ENCODE measurements at regions not wholly inside any gene's neighbourhood (a gene's known extent, or its start where the extent isn't known, plus 50 kb on each side); places are given as distances from the start of the nearest gene placed in this dataset.

- Histone ChIP-seq H3K4me3 (no peak overlapping the region), H3K27me3 (no peaks in the 10 kb centered on the region), H3K4me1 (no peaks in the 10 kb centered on the region), H3K36me3 (no peaks in the 10 kb centered on the region), H3K27ac (no peak overlapping the region), H3K9me3 (no peaks in the 10 kb centered on the region)
- TF ChIP-seq POLR2AphosphoS5 (IDR thresholded peaks at IDR 0.05) (no peak), POLR2A (IDR thresholded peaks at IDR 0.05) (no peak), CTCF (IDR thresholded peaks at IDR 0.05) (no peak)
- DNase-seq (ENCODE audit: low spot score in 2 of 2): no peak
- intact Hi-C loops (cut with DNase I; ENCODE audit: low total_unique reads): no loop called here
These were observed 2131.7 kb downstream of the ARAP2 start for GRCh38 chr4:34112573-34112972.

- H3K27ac ChIP-seq: no peak overlapping the region
- no peaks in the 10 kb centered on the region for H3K27me3 ChIP-seq
- H3K36me3 ChIP-seq: no peaks in the 10 kb centered on the region
- intact Hi-C loops (cut with DNase I; ENCODE audit: low total_unique reads): no loop called here
- no peaks in the 10 kb centered on the region for H3K4me1 ChIP-seq
- no peak for TF ChIP-seq CTCF (IDR thresholded peaks at IDR 0.05)
- no peak for DNase-seq (ENCODE audit: low spot score in 2 of 2)
- H3K4me3 ChIP-seq: no peak overlapping the region
- H3K9me3 ChIP-seq: no peaks in the 10 kb centered on the region
These were observed 2105.9 kb downstream of the ARAP2 start for GRCh38 chr4:34138385-34138784.

GRCh38 chr4:34139346-34139745 lies 2105.0 kb downstream of the ARAP2 start:
- TF ChIP-seq CTCF (IDR thresholded peaks at IDR 0.05) (no peak), POLR2A (IDR thresholded peaks at IDR 0.05) (no peak), POLR2AphosphoS5 (IDR thresholded peaks at IDR 0.05) (no peak)
- Histone ChIP-seq H3K27ac (no peak overlapping the region), H3K36me3 (no peaks in the 10 kb centered on the region), H3K4me1 (no peaks in the 10 kb centered on the region), H3K27me3 (no peaks in the 10 kb centered on the region), H3K9me3 (no peaks in the 10 kb centered on the region), H3K4me3 (no peak overlapping the region)
- intact Hi-C loops (cut with DNase I; ENCODE audit: low total_unique reads): no loop called here
- no peak for DNase-seq (ENCODE audit: low spot score in 2 of 2)

GRCh38 chr4:34148322-34148908 lies 2095.9 kb downstream of the ARAP2 start:
- DNase-seq (ENCODE audit: low spot score in 2 of 2): no peak
- TF ChIP-seq POLR2AphosphoS5 (IDR thresholded peaks at IDR 0.05) (no peak), POLR2A (IDR thresholded peaks at IDR 0.05) (no peak), CTCF (IDR thresholded peaks at IDR 0.05) (no peak)
- H3K4me3 ChIP-seq: no peak overlapping the region
- H3K9me3 ChIP-seq: no peaks in the 10 kb centered on the region
- H3K27me3 ChIP-seq: no peaks in the 10 kb centered on the region
- no peaks in the 10 kb centered on the region for H3K36me3 ChIP-seq
- no peak overlapping the region for H3K27ac ChIP-seq
- no peaks in the 10 kb centered on the region for H3K4me1 ChIP-seq
- intact Hi-C loops (cut with DNase I; ENCODE audit: low total_unique reads): no loop called here

- DNase-seq (ENCODE audit: low spot score in 2 of 2): no peak
- Histone ChIP-seq H3K27me3 (no peaks in the 10 kb centered on the region), H3K9me3 (no peaks in the 10 kb centered on the region), H3K27ac (no peak overlapping the region), H3K36me3 (peaks cover 8% of the 10 kb centered on the region), H3K4me1 (no peaks in the 10 kb centered on the region), H3K4me3 (no peak overlapping the region)
- intact Hi-C loops (cut with DNase I; ENCODE audit: low total_unique reads): no loop called here
- TF ChIP-seq CTCF (IDR thresholded peaks at IDR 0.05) (no peak), POLR2AphosphoS5 (IDR thresholded peaks at IDR 0.05) (no peak), POLR2A (IDR thresholded peaks at IDR 0.05) (no peak)
These were observed 2086.8 kb downstream of the ARAP2 start for GRCh38 chr4:34157547-34157946.
